NOMO-1 (cell line): ENCODE measurements at regions not wholly inside any gene's neighbourhood (a gene's known extent, or its start where the extent isn't known, plus 50 kb on each side); places are given as distances from the start of the nearest gene placed in this dataset.
"Not testable (repeated sequence)": the region's sequence is repeated elsewhere in the genome, so short reads cannot be mapped to it uniquely, and the experiment has no call there.

Experiments used
- DNase-seq, 2 experiments: peaks; one replicate each; lab custom pipeline; 2025; ENCODE audit not compliant: unreplicated experiment in 2 of 2; lab: John Stamatoyannopoulos, UW

GRCh38 chr16:51306886-51307595 lies 156.0 kb upstream of the SALL1 start:
- no peak for DNase-seq

DNA sequence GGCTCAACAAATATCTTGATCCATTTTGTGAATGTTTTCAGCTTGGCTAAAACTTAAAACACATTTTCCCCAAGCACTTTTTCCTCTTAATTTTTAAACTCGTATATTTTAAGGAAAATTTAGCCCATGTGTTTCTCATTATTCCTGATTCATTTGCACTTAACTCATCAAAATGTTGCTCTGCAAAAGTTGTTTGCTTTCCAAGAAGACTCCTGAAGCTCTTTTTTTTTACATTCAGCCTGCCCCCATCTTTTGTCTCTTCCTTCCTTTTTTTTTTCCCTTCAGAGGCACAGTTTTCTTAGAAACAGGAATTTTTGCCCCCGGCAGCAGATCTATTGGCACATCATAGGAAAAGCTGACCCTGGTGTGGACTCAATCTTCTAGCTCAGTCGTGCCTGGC lies 155.0 kb upstream of the SALL1 start:
- DNase-seq, result no peak

DNA sequence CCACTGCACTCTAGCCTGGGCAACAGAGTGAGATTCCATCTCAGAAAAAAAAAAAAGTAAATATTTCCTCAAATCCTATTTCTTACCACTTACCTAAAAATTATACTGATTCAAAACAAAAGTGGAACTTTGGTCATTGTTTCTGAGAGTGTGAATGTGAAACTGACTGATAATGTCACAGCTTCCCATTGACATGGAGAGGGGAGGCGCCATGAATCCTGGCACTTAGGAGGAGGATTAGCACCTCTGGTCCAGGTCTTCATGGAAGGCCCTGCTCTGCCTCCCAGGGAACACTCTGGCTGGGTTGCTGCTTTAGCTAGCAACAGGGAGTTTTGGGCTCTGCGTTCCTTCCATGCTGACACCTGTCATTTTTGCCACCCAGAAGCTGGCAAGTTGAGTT lies 154.3 kb upstream of the SALL1 start:
- DNase-seq, result no peak

GRCh38 chr16:51302042-51302441 lies 151.0 kb upstream of the SALL1 start:
- DNase-seq, result no peak

DNA sequence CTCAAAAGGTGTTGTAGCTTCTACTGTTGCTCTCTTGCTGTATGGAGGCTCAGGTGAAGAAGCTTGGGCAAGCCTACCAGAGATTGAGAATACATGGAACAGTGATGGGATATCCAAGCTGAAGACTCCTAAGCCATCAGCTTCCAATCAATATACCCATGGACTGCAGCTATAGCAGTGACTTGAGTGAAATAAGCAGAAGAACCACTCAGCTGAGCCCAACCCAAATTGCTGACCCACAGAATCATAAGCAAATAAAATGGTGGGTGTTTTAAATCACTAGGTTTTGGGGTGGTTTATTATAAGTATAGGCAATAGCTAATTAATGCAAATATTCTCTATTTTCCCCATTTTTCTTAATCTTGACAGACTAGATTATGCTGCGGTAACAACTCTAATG lies 147.7 kb upstream of the SALL1 start:
- DNase-seq, result no peak

- DNase-seq, result no peak
These were observed 139.6 kb upstream of the SALL1 start for GRCh38 chr16:51290442-51291285.

GRCh38 chr16:51289336-51289735 lies 138.3 kb upstream of the SALL1 start:
- no peak for DNase-seq

- no peak for DNase-seq
These were observed 136.2 kb upstream of the SALL1 start for GRCh38 chr16:51287121-51287755.

DNA sequence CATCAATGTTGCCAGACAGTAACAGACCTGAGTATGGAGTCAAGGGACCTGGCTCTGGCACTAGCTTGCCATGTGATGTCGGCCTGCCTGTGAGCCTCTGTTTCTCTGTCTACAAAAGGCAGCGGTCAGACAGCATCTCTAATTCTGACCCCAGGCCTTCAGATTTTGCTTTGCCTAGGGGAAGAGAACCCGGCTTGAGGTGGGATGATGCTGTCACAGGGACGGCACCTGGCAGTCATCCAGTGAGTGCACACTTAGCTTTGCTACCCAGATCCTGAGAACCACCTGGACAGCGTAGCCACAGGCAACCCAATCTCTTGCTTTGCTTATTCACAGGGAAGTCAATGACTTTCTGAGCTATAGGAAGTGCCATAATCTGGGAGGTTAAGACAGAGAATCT lies 135.2 kb upstream of the SALL1 start:
- DNase-seq, result no peak

- no peak for DNase-seq
These were observed 125.3 kb upstream of the SALL1 start for GRCh38 chr16:51276336-51276735.

DNA sequence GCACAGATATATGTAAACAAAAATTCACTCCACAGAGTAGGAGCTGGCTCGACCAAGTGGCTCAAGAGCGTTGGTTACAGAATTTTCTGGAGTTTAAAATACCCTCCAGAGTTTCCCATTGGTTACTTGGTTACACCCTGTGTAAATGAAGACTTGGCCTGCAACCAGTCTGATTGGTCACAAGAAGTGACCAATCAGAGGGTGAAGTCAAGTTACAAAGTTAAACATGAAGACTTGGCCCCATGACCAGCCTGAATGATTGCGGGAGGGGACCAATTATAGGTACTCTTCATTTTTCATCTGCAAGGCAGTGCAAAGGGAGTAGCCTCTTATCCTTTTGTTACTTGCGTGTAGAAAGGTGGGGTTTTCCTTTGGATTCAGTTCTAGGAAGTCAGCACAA lies 121.3 kb upstream of the SALL1 start:
- no peak for DNase-seq

- no peak for DNase-seq
These were observed 120.2 kb upstream of the SALL1 start for GRCh38 chr16:51271156-51271701.

- no peak for DNase-seq
These were observed 117.2 kb upstream of the SALL1 start for GRCh38 chr16:51268237-51268636.

DNA sequence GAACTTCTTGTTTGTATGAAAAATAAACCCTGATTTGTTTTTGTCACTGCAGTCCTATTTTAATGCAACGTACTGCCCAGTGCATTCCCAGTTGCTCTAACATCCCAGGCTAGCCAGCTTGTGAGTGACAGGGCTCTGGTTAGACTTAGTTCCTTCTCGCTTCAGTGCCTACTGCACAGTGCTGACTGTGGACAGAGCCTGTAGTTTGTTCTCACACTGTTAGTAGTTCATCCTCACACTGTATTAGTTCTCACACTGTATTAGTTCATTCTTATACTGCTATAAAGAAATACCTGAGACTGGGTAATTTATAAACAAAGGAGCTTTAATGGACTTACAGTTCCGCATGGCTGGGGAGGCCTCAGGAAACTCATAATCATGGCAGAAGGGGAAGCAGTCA lies 116.6 kb upstream of the SALL1 start:
- DNase-seq, result no peak

DNA sequence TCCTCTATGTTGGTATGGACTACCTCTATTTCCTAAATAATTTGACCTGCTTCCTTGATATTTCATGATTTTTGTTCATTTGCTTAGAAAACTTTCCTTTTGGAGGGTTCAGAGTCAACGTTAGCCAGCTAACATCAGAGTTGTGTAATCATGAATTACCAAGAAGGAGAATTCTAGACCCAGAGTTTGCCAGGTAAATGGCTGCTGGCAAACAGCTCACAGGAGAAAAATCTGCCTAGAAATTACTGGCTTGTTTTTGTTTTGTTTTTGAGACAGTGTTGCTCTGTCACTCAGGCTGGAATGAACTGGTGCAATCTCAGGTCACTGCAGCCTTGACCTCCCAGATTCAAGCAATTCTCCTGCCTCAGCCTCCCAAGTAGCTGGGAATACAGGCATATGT lies 111.4 kb upstream of the SALL1 start:
- DNase-seq, result no peak

- DNase-seq, result no peak
These were observed 110.8 kb upstream of the SALL1 start for GRCh38 chr16:51261919-51262318.

GRCh38 chr16:51255349-51255972 lies 104.4 kb upstream of the SALL1 start:
- DNase-seq, result no peak

DNA sequence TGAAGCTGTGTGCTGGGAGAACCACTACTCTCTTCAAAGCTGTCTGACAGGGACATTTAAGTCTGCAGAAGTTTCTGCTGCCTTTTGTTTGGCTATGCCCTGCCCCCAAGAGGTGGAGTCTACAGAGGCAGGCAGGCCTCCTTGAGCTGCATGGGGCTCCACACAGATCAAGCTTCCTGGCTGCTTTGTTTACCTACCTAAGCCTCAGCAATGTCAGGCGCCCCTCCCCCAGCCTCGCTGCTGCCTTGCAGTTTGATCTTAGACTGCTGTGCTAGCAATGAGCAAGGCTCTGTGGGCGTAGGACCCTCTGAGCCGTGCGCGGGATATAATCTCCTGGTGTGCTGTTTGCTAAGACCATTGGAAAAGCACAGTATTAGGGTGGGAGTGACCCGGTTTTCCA lies 103.3 kb upstream of the SALL1 start:
- DNase-seq, result not testable (repeated sequence)

- no peak for DNase-seq
These were observed 97.1 kb upstream of the SALL1 start for GRCh38 chr16:51248217-51248616.

DNA sequence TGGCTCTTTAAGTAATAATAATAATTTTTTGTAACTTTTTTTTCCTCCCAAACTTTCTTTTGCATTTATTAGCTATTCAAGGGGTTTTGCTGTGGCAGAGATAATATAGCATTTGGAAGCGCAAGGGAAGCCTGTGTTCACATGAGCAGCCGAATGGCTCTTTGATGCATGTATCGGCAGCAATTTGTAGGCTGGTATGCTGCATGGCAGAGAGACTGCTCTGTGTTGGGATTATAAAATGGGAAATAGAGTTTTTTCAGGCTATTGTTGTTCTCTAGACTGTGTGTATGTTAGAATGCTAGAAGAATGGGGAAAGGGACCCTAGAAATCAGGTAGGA lies 94.6 kb upstream of the SALL1 start:
- DNase-seq, result no peak
